ENCODE measurements at regions not wholly inside any gene's neighbourhood (a gene's known extent, or its start where the extent isn't known, plus 50 kb on each side); places are given as distances from the start of the nearest gene placed in this dataset.
"Not testable (repeated sequence)": the region's sequence is repeated elsewhere in the genome, so short reads cannot be mapped to it uniquely, and the experiment has no call there.

DNA sequence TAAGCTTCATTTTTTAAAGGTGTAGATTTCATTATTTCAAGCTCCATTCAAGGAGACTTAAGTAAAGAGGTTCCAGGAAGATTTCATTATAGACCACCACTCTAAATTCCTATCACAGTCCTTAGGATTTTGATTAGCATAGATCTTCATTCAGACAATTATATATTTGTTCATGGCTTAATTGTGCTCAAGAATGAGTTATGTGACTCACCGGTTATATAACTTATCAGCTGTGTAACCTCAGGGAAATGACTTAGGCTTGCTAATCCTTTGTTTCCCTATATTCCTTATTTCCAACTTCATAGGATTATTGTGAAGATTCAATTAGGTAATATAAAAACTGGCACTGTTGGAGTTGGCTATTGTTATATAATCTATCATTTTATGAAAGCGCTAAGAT, 632.8 kb upstream of the SPRY2 start:
- DNase-seq, result no peak

DNA sequence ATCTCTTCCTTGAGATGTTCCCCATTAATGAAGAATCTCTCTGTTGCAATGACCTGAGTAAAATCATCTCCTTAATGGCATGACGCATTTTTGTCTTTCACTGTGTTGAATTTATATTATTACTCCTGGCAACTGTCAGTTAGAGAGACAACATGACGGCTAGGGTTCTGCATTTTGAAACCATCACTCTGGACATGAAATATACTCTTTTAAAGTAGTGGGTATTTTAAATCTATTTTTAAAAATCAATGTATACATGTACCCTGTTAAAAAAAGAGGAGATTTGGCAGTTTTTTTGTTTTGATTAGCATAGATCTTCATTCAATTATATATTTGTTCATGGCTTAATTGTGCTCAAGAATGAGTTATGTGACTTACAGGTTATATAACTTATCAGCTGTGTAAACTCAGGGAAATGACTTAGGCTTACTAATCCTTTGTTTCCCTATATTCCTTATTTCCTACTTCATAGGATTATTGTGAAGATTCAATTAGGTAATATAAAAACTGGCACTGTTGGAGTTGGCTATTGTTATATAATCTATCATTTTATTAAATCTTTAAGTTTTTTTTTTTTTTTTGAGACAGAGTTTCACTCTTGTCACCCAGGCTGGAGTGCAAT, 632.0 kb upstream of the SPRY2 start:
- DNase-seq, result no peak

- DNase-seq, result no peak
These were observed 624.2 kb upstream of the SPRY2 start for GRCh38 chr13:80965097-80965496.

DNA sequence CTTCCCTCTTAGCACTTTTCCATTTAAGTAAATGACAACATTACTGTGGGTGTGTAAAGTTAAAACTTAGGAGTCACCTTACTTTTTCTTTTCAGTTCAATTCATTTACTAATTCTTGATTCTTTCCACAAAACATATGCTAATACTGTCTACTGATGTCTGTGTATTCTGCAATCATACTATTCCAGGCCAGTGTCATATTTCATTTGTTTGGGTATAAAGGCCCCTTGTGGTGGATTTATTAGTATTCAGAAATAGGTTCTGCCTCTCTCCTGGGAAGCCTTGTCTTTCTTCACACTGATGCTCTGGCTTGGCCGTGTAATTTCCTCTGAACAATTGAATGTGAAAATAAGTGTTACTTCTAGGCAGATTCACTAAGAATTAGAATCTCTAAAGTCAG, 621.9 kb upstream of the SPRY2 start:
- no peak for DNase-seq

- DNase-seq, result no peak
These were observed 621.2 kb upstream of the SPRY2 start for GRCh38 chr13:80962173-80962572.

DNA sequence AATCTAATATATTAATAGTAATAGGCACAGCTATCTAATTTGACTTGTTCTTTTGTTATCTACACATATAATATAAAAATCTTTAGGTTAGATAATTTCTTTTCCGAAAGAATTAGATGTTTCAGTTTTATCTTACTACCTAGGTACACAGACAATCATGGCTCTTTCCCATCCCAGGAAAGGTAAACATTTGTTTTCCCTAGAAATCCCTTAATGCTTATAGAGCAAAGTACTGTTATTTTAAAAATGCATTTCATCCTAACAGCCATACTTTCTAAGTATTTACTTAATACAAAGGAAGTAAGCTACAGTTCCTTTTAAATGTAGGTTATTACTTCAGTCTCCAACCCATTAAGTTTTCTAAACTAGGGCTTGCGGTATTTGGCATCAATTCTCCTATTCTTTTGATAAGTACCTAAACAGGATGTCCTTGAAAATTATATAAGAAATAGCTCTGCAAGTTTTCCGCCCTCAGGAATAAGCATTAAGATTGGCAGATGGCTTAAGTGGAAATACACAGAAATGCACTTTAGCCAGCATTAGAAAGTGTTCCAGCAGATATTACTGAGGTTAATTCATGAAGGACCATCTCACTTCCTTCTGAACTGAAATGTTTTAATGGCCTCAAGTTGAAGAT, 616.2 kb upstream of the SPRY2 start:
- DNase-seq, result no peak

GRCh38 chr13:80955501-80955900, 614.6 kb upstream of the SPRY2 start:
- DNase-seq, result no peak

DNA sequence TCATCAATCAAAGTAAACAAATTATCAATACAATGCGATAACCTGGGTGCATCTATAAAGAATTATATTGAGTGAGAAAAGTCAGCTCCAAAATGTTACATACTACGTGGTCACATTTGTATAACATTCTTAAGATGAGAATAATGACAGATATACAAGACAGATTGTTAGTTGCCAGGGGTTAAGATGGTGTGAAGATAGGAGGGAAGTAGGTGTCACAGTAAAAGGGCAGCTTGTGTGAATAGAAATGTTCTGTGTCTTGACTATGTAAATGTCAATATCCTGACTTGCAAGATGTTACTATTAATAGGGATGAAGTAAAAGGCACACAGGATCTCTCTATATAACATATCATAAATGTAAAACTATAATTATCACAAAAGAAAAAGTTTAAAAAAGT, 611.2 kb upstream of the SPRY2 start:
- no peak for DNase-seq

- no peak for DNase-seq
These were observed 605.3 kb upstream of the SPRY2 start for GRCh38 chr13:80946008-80946802.

- DNase-seq, result no peak
These were observed 604.4 kb upstream of the SPRY2 start for GRCh38 chr13:80945328-80945727.

GRCh38 chr13:80939581-80939980, 598.7 kb upstream of the SPRY2 start:
- DNase-seq, result no peak

GRCh38 chr13:80931766-80932165, 590.8 kb upstream of the SPRY2 start:
- DNase-seq, result no peak

- DNase-seq, result no peak
These were observed 590.2 kb upstream of the SPRY2 start for GRCh38 chr13:80931118-80931517.

GRCh38 chr13:80928241-80928640, 587.3 kb upstream of the SPRY2 start:
- no peak for DNase-seq

- DNase-seq, result not testable (repeated sequence)
These were observed 585.1 kb upstream of the SPRY2 start for GRCh38 chr13:80926024-80926423.

DNA sequence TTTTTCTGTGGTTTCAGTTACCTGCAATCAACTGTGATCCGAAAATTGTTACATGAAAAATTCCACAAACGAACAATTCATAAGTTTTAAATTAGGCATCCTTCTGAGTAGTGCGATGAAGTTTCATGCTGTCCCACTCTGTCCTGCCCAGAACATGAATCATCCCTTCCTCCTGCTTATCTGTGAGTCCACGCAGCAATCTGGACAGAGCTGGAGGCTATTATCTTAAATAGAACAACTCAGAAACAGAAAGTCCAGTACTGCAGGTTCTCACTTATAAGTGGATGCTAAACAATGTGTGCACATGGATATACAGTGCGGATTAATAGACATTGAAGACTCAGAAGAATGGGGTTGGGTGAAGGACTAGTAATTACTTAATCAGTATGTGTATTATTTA, 583.7 kb upstream of the SPRY2 start:
- DNase-seq, result no peak

GRCh38 chr13:80923907-80924306, 583.0 kb upstream of the SPRY2 start:
- no peak for DNase-seq

DNA sequence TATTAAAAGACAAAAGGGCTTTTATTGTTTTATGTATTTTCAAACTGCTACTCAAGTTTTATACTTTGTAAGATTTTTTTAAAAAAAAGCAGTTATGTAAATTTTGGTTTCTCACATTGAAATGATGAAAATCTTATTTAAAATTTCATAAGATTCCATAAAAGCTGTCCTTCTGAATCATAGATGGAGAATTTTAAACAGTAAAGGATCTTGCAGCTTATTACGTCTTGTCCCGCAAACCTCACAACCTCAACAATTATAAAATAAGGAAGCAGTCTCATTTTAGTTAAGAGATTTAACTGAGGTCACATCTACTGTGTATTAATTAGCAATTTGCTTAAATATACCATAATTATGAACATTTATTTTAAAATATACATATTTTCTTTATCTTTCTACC, 581.0 kb upstream of the SPRY2 start:
- DNase-seq, result no peak

GRCh38 chr13:80921541-80921940, 580.6 kb upstream of the SPRY2 start:
- no peak for DNase-seq

- DNase-seq, result no peak
These were observed 565.9 kb upstream of the SPRY2 start for GRCh38 chr13:80906860-80907259.

- no peak for DNase-seq
These were observed 563.5 kb upstream of the SPRY2 start for GRCh38 chr13:80904386-80904785.

DNA sequence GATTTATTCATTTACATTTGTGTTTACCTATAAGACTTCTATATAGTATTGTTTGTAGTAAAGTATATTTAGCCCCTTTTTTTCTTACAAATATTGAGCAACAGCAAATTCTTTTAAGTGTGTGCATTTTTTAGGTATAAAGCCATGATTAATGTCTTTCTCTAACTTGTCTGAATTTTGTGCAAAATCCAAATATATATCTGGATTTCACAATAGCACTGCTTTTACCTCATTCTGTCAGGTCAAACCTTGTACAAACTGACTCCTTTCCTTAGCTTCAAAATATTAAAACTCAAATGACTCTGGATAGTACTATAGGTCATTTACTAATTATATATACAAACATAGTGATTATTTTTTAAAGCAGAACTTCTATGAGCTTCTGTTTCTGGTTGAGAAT, 563.0 kb upstream of the SPRY2 start:
- no peak for DNase-seq

- no peak for DNase-seq
These were observed 560.6 kb upstream of the SPRY2 start for GRCh38 chr13:80901530-80901929.

GRCh38 chr13:80901111-80901510, 560.2 kb upstream of the SPRY2 start:
- no peak for DNase-seq

Measured in NCI-H1092 treated with DMSO at 0.1 percent for 48 hours (cell line).